Trophoblast cell (in vitro differentiated cells and primary cell): ENCODE measurements at regions not wholly inside any gene's neighbourhood (a gene's known extent, or its start where the extent isn't known, plus 50 kb on each side); places are given as distances from the start of the nearest gene placed in this dataset.

ENCODE experiments used
- DNase-seq, 2 donors: peaks; one replicate each; pipeline ENCODE4 v3.0.0-alpha.2; 2016
- H2AFZ ChIP-seq: 2 replicates; pipeline ENCODE4 v1.6.1; 2013; ENCODE audit warnings: low read length, moderate library complexity, mild to moderate bottlenecking; ENCODE audit not compliant: insufficient read depth, poor library complexity
- H2AK5ac ChIP-seq: 2 replicates; pipeline ENCODE4 v1.6.1; 2013; ENCODE audit warnings: mild to moderate bottlenecking, low read length
- H2BK120ac ChIP-seq: 2 replicates; pipeline ENCODE4 v1.6.1; 2013; ENCODE audit warnings: low read length, mild to moderate bottlenecking, moderate library complexity; ENCODE audit not compliant: insufficient read depth, poor library complexity
- H2BK12ac ChIP-seq: 2 replicates; pipeline ENCODE4 v1.6.1; 2013; ENCODE audit warnings: mild to moderate bottlenecking, low read length, moderate library complexity
- H2BK5ac ChIP-seq: 2 replicates; pipeline ENCODE4 v1.6.1; 2013; ENCODE audit warnings: low read length, low read depth, moderate library complexity, mild to moderate bottlenecking; ENCODE audit not compliant: poor library complexity
- H3K14ac ChIP-seq: 2 replicates; pipeline ENCODE4 v1.6.1; 2013; ENCODE audit warnings: mild to moderate bottlenecking, low read length
- H3K18ac ChIP-seq: 2 replicates; pipeline ENCODE4 v1.6.1; 2013; ENCODE audit warnings: mild to moderate bottlenecking, low read length
- H3K23ac ChIP-seq: 2 replicates; pipeline ENCODE4 v1.6.1; 2013; ENCODE audit warnings: low read length
- H3K27ac ChIP-seq: 2 replicates; pipeline ENCODE4 v1.5.1; 2013; ENCODE audit warnings: low read depth, mild to moderate bottlenecking, inconsistent platforms, low read length, moderate library complexity
- H3K27me3 ChIP-seq: 2 replicates; pipeline ENCODE4 v1.6.1; 2013; ENCODE audit warnings: inconsistent platforms, mild to moderate bottlenecking, low read length, moderate library complexity; ENCODE audit not compliant: insufficient read depth
- H3K36me3 ChIP-seq, 2 experiments: 1 replicate in 1 of 2; 2 replicates in 1 of 2; pipeline ENCODE4 v1.6.1; 2013; ENCODE audit warnings: low read length in 2 of 2, mild to moderate bottlenecking in 2 of 2, moderate library complexity in 1 of 2; ENCODE audit not compliant: insufficient read depth in 2 of 2, control insufficient read depth in 1 of 2
- H3K4ac ChIP-seq: 2 replicates; pipeline ENCODE4 v1.6.1; 2013; ENCODE audit warnings: low read depth, mild to moderate bottlenecking, low read length, moderate library complexity
- H3K4me1 ChIP-seq, 2 experiments: 1 replicate in 1 of 2; 2 replicates in 1 of 2; pipeline ENCODE4 v1.6.1; 2013; ENCODE audit warnings: low read length in 2 of 2, mild to moderate bottlenecking in 2 of 2, moderate library complexity in 1 of 2; ENCODE audit not compliant: insufficient read depth in 2 of 2, control insufficient read depth in 1 of 2
- H3K4me2 ChIP-seq: 2 replicates; pipeline ENCODE4 v1.6.1; 2013; ENCODE audit warnings: inconsistent platforms, mild to moderate bottlenecking, low read length, moderate library complexity
- H3K4me3 ChIP-seq: 2 replicates; pipeline ENCODE4 v1.5.1; 2013; ENCODE audit warnings: mild to moderate bottlenecking, low read depth, low read length, inconsistent platforms
- H3K79me1 ChIP-seq: one replicate; pipeline ENCODE4 v1.6.1; 2013; ENCODE audit warnings: low read length
- H3K79me2 ChIP-seq: 2 replicates; pipeline ENCODE4 v1.6.1; 2013; ENCODE audit warnings: low read length, mild to moderate bottlenecking; ENCODE audit not compliant: control insufficient read depth, insufficient read depth, poor library complexity
- H3K9ac ChIP-seq: 2 replicates; pipeline ENCODE4 v1.6.1; 2013; ENCODE audit warnings: mild to moderate bottlenecking, low read length
- H3K9me3 ChIP-seq: 2 replicates; pipeline ENCODE4 v1.6.1; 2013; ENCODE audit warnings: low read depth, mild to moderate bottlenecking, control low read depth, inconsistent platforms, low read length; ENCODE audit not compliant: insufficient read depth
- H4K12ac ChIP-seq: 2 replicates; pipeline ENCODE4 v1.6.1; 2013; ENCODE audit warnings: low read depth, mild to moderate bottlenecking, low read length, moderate library complexity
- H4K8ac ChIP-seq: 2 replicates; pipeline ENCODE4 v1.6.1; 2013; ENCODE audit warnings: low read depth, mild to moderate bottlenecking, low read length, moderate library complexity
- H4K91ac ChIP-seq: one replicate; pipeline ENCODE4 v1.6.1; 2013; ENCODE audit warnings: low read depth, mild to moderate bottlenecking, low read length, moderate library complexity
- WGBS: extraction: QIAGEN DNeasy Blood & Tissue Kit; methylation state at CpG from one replicate; pipeline ENCODE4 v1.1.7; 2013; ENCODE audit warnings: missing lambda C conversion rate; ENCODE audit not compliant: insufficient read length, insufficient coverage; ENCODE audit errors: extremely low coverage; 5-methylcytosine and 5-hydroxymethylcytosine counted together

GRCh38 chr5:24368115-24368514 lies 276.7 kb downstream of the CDH10 start:
- no peak overlapping the region for H3K4ac ChIP-seq
- peaks cover 13% of the 10 kb centered on the region for H3K79me1 ChIP-seq
- H3K4me3 ChIP-seq = no peak overlapping the region
- no peak overlapping the region for H3K14ac ChIP-seq
- no peak overlapping the region for H3K23ac ChIP-seq
- no peaks in the 10 kb centered on the region for H3K36me3 ChIP-seq
- WGBS = no CpG with 5 or more reads among the region's 2 CpGs
- peaks cover 3% of the 10 kb centered on the region for H3K9me3 ChIP-seq
- no peak overlapping the region for H2BK120ac ChIP-seq
- no peak overlapping the region for H4K8ac ChIP-seq
- H4K12ac ChIP-seq = no peak overlapping the region
- H2AFZ ChIP-seq = no peak overlapping the region
- no peak overlapping the region for H2BK12ac ChIP-seq
- H3K4me2 ChIP-seq = no peak overlapping the region
- H3K4me1 ChIP-seq = peaks cover 15 to 18% of the 10 kb centered on the region in 2 experiments
- H2AK5ac ChIP-seq = no peak overlapping the region
- no peak overlapping the region for H4K91ac ChIP-seq
- peaks cover 11% of the 10 kb centered on the region for H3K79me2 ChIP-seq
- H3K9ac ChIP-seq = no peak overlapping the region
- no peak overlapping the region for H2BK5ac ChIP-seq
- no peak for DNase-seq
- no peaks in the 10 kb centered on the region for H3K27me3 ChIP-seq
- no peak overlapping the region for H3K27ac ChIP-seq
- no peak overlapping the region for H3K18ac ChIP-seq

GRCh38 chr5:24376210-24376609 lies 268.6 kb downstream of the CDH10 start:
- no peak for DNase-seq
- peaks cover 0 to 2% of the 10 kb centered on the region in 2 experiments for H3K36me3 ChIP-seq
- H3K27me3 ChIP-seq = no peaks in the 10 kb centered on the region
- H2AK5ac ChIP-seq = no peak overlapping the region
- no peak overlapping the region for H4K12ac ChIP-seq
- H3K23ac ChIP-seq = no peak overlapping the region
- H4K8ac ChIP-seq = no peak overlapping the region
- H3K14ac ChIP-seq = no peak overlapping the region
- no peak overlapping the region for H3K18ac ChIP-seq
- H2BK5ac ChIP-seq = no peak overlapping the region
- H3K9me3 ChIP-seq = no peaks in the 10 kb centered on the region
- no peak overlapping the region for H3K27ac ChIP-seq
- H2AFZ ChIP-seq = no peak overlapping the region
- no peak overlapping the region for H2BK120ac ChIP-seq
- WGBS = no CpG with 5 or more reads among the region's 2 CpGs
- no peak overlapping the region for H3K4me2 ChIP-seq
- H4K91ac ChIP-seq = no peak overlapping the region
- H3K9ac ChIP-seq = no peak overlapping the region
- H3K4me1 ChIP-seq = peaks cover 0 to 5% of the 10 kb centered on the region in 2 experiments
- peaks cover 8% of the 10 kb centered on the region for H3K79me1 ChIP-seq
- H3K4me3 ChIP-seq = no peak overlapping the region
- no peak overlapping the region for H3K4ac ChIP-seq
- H2BK12ac ChIP-seq = no peak overlapping the region
- no peaks in the 10 kb centered on the region for H3K79me2 ChIP-seq

- no peak overlapping the region for H2BK5ac ChIP-seq
- H3K4ac ChIP-seq = no peak overlapping the region
- H4K12ac ChIP-seq = no peak overlapping the region
- no peak overlapping the region for H3K27ac ChIP-seq
- no peak overlapping the region for H3K23ac ChIP-seq
- DNase-seq = no peak
- H3K27me3 ChIP-seq = no peaks in the 10 kb centered on the region
- H3K4me2 ChIP-seq = no peak overlapping the region
- no peak overlapping the region for H2BK12ac ChIP-seq
- no peak overlapping the region for H3K18ac ChIP-seq
- H3K14ac ChIP-seq = no peak overlapping the region
- no peak overlapping the region for H2BK120ac ChIP-seq
- H3K9me3 ChIP-seq = no peaks in the 10 kb centered on the region
- H4K8ac ChIP-seq = no peak overlapping the region
- no peak overlapping the region for H4K91ac ChIP-seq
- H3K36me3 ChIP-seq = peaks cover 0 to 2% of the 10 kb centered on the region in 2 experiments
- no peak overlapping the region for H3K4me3 ChIP-seq
- H2AFZ ChIP-seq = no peak overlapping the region
- peaks cover 8% of the 10 kb centered on the region for H3K79me1 ChIP-seq
- WGBS = no CpG with 5 or more reads among the region's 6 CpGs
- peaks cover 0 to 5% of the 10 kb centered on the region in 2 experiments for H3K4me1 ChIP-seq
- no peaks in the 10 kb centered on the region for H3K79me2 ChIP-seq
- H3K9ac ChIP-seq = no peak overlapping the region
- H2AK5ac ChIP-seq = no peak overlapping the region
Observed at GRCh38 chr5:24376616-24377015, 268.2 kb downstream of the CDH10 start.

GRCh38 chr5:24381861-24382489 lies 262.8 kb downstream of the CDH10 start:
- WGBS = no CpG with 5 or more reads among the region's 5 CpGs
- peak; percentile 35 to 85 for DNase-seq
- Histone ChIP-seq H4K8ac (no peak overlapping the region), H4K12ac (no peak overlapping the region), H3K27me3 (no peaks in the 10 kb centered on the region), H3K14ac (no peak overlapping the region), H3K9ac (no peak overlapping the region), H2BK12ac (no peak overlapping the region), H2AK5ac (no peak overlapping the region), H3K18ac (no peak overlapping the region), H2BK120ac (no peak overlapping the region), H3K23ac (no peak overlapping the region), H3K4ac (no peak overlapping the region), H4K91ac (no peak overlapping the region), H3K4me2 (no peak overlapping the region), H3K79me1 (peaks cover 8% of the 10 kb centered on the region), H3K27ac (peak overlapping the region; percentile 46), H3K79me2 (no peaks in the 10 kb centered on the region), H3K36me3 (peaks cover 0 to 2% of the 10 kb centered on the region in 2 experiments), H3K4me3 (no peak overlapping the region), H3K4me1 (peaks cover 0 to 5% of the 10 kb centered on the region in 2 experiments), H2AFZ (no peak overlapping the region), H3K9me3 (no peaks in the 10 kb centered on the region), H2BK5ac (no peak overlapping the region)
